Caco-2 (cell line): ENCODE measurements at regions not wholly inside any gene's neighbourhood (a gene's known extent, or its start where the extent isn't known, plus 50 kb on each side); places are given as distances from the start of the nearest gene placed in this dataset.
"Not testable (repeated sequence)": the region's sequence is repeated elsewhere in the genome, so short reads cannot be mapped to it uniquely, and the experiment has no call there.

ENCODE experiments used
- BruUV-seq: library from RNA; stranded (reverse); fragments of 400-500 nt; replicated peaks from 2 replicates; lab custom pipeline; 2021; lab: Mats Ljungman, UMichigan
- CTCF ChIA-PET: fragments of 300-600 bp; sonication (Branson Sonifier 250); formaldehyde crosslinking; loops from one replicate; lab custom pipeline; 2022; ENCODE audit warnings: antibody characterized with exemption; lab: Charles Lee
- POLR2A ChIA-PET: fragments of 300-600 bp; sonication (Branson Sonifier 250); formaldehyde crosslinking; loops from one replicate; lab custom pipeline; 2022; ENCODE audit warnings: antibody characterized with exemption; lab: Charles Lee
- DNase-seq, 2 experiments: peaks; one replicate each; pipeline versions ENCODE4 v3.0.0 to v3.0.0-alpha.2; 2020 to 2022
- H3K27me3 ChIP-seq: replicated peaks from 2 replicates; pipeline ENCODE4 v1.6.0; 2011; ENCODE audit warnings: low read length; ENCODE audit not compliant: control insufficient read depth, insufficient read depth
- H3K36me3 ChIP-seq: 2 replicates; pipeline ENCODE4 v1.5.1; 2011; ENCODE audit warnings: low read length; ENCODE audit not compliant: control insufficient read depth, insufficient read depth
- H3K4me1 ChIP-seq: fragments of 250-450 bp; sonication (Bioruptor Pico); 2 replicates; pipeline ENCODE4 v1.5.1; 2020; ENCODE audit warnings: mild to moderate bottlenecking
- H3K4me3 ChIP-seq: 2 replicates; pipeline ENCODE4 v1.5.1; 2011; ENCODE audit warnings: low read depth, mild to moderate bottlenecking, control low read depth, low read length
- H3K9me3 ChIP-seq: fragments of 250-450 bp; sonication (Bioruptor Pico); 2 replicates; pipeline ENCODE4 v1.5.1; 2020; ENCODE audit warnings: mild to moderate bottlenecking, moderate library complexity
- H3K27ac Mint-ChIP-seq: one replicate; pipeline ENCODE4 v1.8.0; 2022; ENCODE audit warnings: mixed read lengths; ENCODE audit not compliant: unreplicated experiment
- H3K27me3 Mint-ChIP-seq: one replicate; pipeline ENCODE4 v1.8.0; 2022; ENCODE audit warnings: mixed read lengths; ENCODE audit not compliant: insufficient read depth, unreplicated experiment
- H3K36me3 Mint-ChIP-seq: one replicate; pipeline ENCODE4 v1.8.0; 2022; ENCODE audit warnings: mild to moderate bottlenecking, mixed read lengths; ENCODE audit not compliant: insufficient read depth, unreplicated experiment
- H3K4me1 Mint-ChIP-seq: one replicate; pipeline ENCODE4 v1.8.0; 2022; ENCODE audit warnings: low read depth, mixed read lengths; ENCODE audit not compliant: unreplicated experiment
- H3K4me3 Mint-ChIP-seq: one replicate; pipeline ENCODE4 v1.8.0; 2022; ENCODE audit warnings: mild to moderate bottlenecking, moderate library complexity, mixed read lengths; ENCODE audit not compliant: unreplicated experiment
- H3K9me3 Mint-ChIP-seq: one replicate; pipeline ENCODE4 v1.8.0; 2022; ENCODE audit warnings: mixed read lengths; ENCODE audit not compliant: unreplicated experiment
- intact Hi-C: fragments of 100-400 bp; cut with micrococcal nuclease; formaldehyde crosslinking; loops from one replicate; pipeline ENCODE4 v1.10.0; 2022; ENCODE audit not compliant: unreplicated experiment
- TF ChIP-seq, protein P1 (sequence below), 2 experiments: fragments of 200-600 bp in 1 of 2; IDR thresholded peaks; 1 replicate in 1 of 2; 2 replicates in 1 of 2; pipeline versions ENCODE4 v1.5.1 to v1.8.0; 2011 to 2022; ENCODE audit warnings: antibody characterized with exemption in 1 of 2, control low read depth in 1 of 2, inconsistent platforms in 1 of 2, low read depth in 1 of 2, low read length in 1 of 2, mild to moderate bottlenecking in 1 of 2, moderate library complexity in 1 of 2; ENCODE audit not compliant: insufficient read depth in 1 of 2, severe bottlenecking in 1 of 2, unreplicated experiment in 1 of 2

DNA sequence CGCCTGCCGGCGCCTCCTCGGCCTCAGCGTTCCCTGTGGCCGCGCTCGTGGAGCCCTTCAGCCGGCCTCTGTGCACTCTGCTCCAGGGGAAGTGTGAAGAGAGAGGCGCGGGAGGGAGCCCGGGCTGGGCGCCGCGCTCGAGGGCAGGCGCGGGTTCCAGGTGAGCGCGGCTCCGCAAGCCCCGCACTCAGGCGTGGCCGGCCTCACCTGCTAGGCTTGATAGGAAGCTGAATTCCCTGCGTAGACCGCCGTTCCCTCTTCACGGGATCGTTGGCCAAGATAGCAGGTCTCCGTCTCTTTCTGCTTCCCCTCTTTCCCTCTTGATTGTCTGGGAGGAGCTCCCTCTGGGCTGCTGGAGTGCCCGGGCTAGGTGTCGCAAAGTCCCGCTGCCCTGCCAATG, 89.7 kb downstream of the ASCL4 start:
- intact Hi-C loops, result no loop called here

DNA sequence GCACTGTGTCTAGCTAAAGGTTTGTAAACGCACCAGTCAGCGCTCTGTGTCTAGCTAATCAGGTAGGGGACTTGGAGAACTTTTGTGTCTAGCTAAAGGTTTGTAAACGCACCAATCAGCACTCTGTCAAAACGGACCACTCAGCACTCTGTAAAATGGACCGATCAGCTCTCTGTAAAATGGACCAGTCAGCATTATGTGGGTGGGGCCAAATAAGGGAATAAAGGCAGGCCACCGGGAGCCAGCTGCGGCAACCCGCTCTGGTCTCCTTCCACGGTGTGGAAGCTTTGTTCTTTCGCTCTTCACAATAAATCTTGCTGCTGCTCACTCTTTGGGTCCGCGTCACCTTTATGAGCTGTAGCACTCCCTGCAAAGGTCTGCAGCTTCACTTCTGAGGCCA, 90.2 kb downstream of the ASCL4 start:
- H3K9me3 Mint-ChIP-seq, intact Hi-C loops, CTCF ChIA-PET, H3K36me3 Mint-ChIP-seq, H3K4me1 ChIP-seq, H3K9me3 ChIP-seq, H3K4me1 Mint-ChIP-seq, H3K27me3 ChIP-seq, BruUV-seq, H3K27ac Mint-ChIP-seq, H3K36me3 ChIP-seq, DNase-seq, H3K4me3 Mint-ChIP-seq, POLR2A ChIA-PET, H3K4me3 ChIP-seq: not testable (repeated sequence)
- H3K27me3 Mint-ChIP-seq, result peaks cover 25% of the 10 kb centered on the region

More for the DNA sequence above, 89.7 kb downstream of the ASCL4 start:
- Histone ChIP-seq H3K27me3 (no peaks in the 10 kb centered on the region), H3K9me3 (no peaks in the 10 kb centered on the region), H3K36me3 (no peaks in the 10 kb centered on the region), H3K4me1 (no peaks in the 10 kb centered on the region), H3K4me3 (no peak overlapping the region)
- ChIA-PET CTCF (no interaction called here), POLR2A (no interaction called here)
- Mint-ChIP-seq H3K27me3 (peaks cover 24% of the 10 kb centered on the region), H3K4me1 (no peaks in the 10 kb centered on the region), H3K4me3 (no peak overlapping the region), H3K36me3 (no peaks in the 10 kb centered on the region), H3K27ac (no peak overlapping the region), H3K9me3 (no peaks in the 10 kb centered on the region)
- BruUV-seq, result no TSS peak
- TF ChIP-seq, protein P1, sequence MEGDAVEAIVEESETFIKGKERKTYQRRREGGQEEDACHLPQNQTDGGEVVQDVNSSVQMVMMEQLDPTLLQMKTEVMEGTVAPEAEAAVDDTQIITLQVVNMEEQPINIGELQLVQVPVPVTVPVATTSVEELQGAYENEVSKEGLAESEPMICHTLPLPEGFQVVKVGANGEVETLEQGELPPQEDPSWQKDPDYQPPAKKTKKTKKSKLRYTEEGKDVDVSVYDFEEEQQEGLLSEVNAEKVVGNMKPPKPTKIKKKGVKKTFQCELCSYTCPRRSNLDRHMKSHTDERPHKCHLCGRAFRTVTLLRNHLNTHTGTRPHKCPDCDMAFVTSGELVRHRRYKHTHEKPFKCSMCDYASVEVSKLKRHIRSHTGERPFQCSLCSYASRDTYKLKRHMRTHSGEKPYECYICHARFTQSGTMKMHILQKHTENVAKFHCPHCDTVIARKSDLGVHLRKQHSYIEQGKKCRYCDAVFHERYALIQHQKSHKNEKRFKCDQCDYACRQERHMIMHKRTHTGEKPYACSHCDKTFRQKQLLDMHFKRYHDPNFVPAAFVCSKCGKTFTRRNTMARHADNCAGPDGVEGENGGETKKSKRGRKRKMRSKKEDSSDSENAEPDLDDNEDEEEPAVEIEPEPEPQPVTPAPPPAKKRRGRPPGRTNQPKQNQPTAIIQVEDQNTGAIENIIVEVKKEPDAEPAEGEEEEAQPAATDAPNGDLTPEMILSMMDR (IDR thresholded peaks at IDR 0.05; ENCODE audit: insufficient read depth in 1 of 2, low read depth in 1 of 2, low read length in 1 of 2, severe bottlenecking in 1 of 2, unreplicated experiment in 1 of 2), result no peak
- DNase-seq, result no peak

GRCh38 chr12:107873223-107873622, 98.7 kb downstream of the ASCL4 start:
- peak in 1 of 2 experiments; percentile 3 for DNase-seq
- H3K27me3 ChIP-seq, result no peaks in the 10 kb centered on the region
- TF ChIP-seq, protein P1 (IDR thresholded peaks at IDR 0.05; ENCODE audit: insufficient read depth in 1 of 2, low read depth in 1 of 2, low read length in 1 of 2, severe bottlenecking in 1 of 2, unreplicated experiment in 1 of 2), result no peak
- H3K4me1 Mint-ChIP-seq, result no peaks in the 10 kb centered on the region
- H3K4me3 Mint-ChIP-seq, result no peak overlapping the region
- H3K36me3 ChIP-seq, result no peaks in the 10 kb centered on the region
- no peaks in the 10 kb centered on the region for H3K9me3 ChIP-seq
- ChIA-PET CTCF (no interaction called here), POLR2A (no interaction called here)
- H3K4me1 ChIP-seq, result no peaks in the 10 kb centered on the region
- H3K27ac Mint-ChIP-seq, result no peak overlapping the region
- no peaks in the 10 kb centered on the region for H3K36me3 Mint-ChIP-seq
- no TSS peak for BruUV-seq
- H3K27me3 Mint-ChIP-seq, result peaks cover 10% of the 10 kb centered on the region
- intact Hi-C loops, result no loop called here
- H3K9me3 Mint-ChIP-seq, result no peaks in the 10 kb centered on the region
- no peak overlapping the region for H3K4me3 ChIP-seq

- Mint-ChIP-seq H3K4me3 (no peak overlapping the region), H3K9me3 (no peaks in the 10 kb centered on the region), H3K27ac (no peak overlapping the region), H3K36me3 (no peaks in the 10 kb centered on the region), H3K27me3 (peaks cover 10% of the 10 kb centered on the region), H3K4me1 (no peaks in the 10 kb centered on the region)
- ChIA-PET POLR2A (no interaction called here), CTCF (no interaction called here)
- no TSS peak for BruUV-seq
- no peaks in the 10 kb centered on the region for H3K27me3 ChIP-seq
- no peak overlapping the region for H3K4me3 ChIP-seq
- no peaks in the 10 kb centered on the region for H3K9me3 ChIP-seq
- H3K36me3 ChIP-seq, result no peaks in the 10 kb centered on the region
- no peak for DNase-seq
- intact Hi-C loops, result no loop called here
- H3K4me1 ChIP-seq, result no peaks in the 10 kb centered on the region
- TF ChIP-seq, protein P1 (IDR thresholded peaks at IDR 0.05; ENCODE audit: insufficient read depth in 1 of 2, low read depth in 1 of 2, low read length in 1 of 2, severe bottlenecking in 1 of 2, unreplicated experiment in 1 of 2), result no peak
Measured at GRCh38 chr12:107875786-107876185, 101.3 kb downstream of the ASCL4 start.
